ENCODE measurements at regions not wholly inside any gene's neighbourhood (a gene's known extent, or its start where the extent isn't known, plus 50 kb on each side); places are given as distances from the start of the nearest gene placed in this dataset.
"Not testable (repeated sequence)": the region's sequence is repeated elsewhere in the genome, so short reads cannot be mapped to it uniquely, and the experiment has no call there.

DNA sequence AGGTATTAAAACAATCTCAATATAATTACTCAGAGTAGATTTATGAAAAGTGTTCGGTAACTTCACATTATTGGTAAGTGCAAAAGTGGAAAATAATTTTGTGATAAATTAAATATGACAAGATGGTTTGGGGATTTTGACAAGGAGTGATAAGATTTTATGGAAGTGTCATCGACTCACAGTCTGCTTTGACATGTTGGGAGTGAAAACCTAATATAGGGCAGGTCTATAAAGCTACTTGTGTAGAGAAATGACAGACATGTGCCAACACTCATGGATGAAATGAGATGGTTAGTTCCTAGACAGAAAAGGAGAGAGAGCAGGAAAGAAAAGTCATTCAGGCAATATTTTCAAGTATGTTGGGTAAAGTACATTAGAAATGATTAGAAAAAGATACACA, 456.8 kb downstream of the TRAM1L1 start:
- TF ChIP-seq, protein P1, sequence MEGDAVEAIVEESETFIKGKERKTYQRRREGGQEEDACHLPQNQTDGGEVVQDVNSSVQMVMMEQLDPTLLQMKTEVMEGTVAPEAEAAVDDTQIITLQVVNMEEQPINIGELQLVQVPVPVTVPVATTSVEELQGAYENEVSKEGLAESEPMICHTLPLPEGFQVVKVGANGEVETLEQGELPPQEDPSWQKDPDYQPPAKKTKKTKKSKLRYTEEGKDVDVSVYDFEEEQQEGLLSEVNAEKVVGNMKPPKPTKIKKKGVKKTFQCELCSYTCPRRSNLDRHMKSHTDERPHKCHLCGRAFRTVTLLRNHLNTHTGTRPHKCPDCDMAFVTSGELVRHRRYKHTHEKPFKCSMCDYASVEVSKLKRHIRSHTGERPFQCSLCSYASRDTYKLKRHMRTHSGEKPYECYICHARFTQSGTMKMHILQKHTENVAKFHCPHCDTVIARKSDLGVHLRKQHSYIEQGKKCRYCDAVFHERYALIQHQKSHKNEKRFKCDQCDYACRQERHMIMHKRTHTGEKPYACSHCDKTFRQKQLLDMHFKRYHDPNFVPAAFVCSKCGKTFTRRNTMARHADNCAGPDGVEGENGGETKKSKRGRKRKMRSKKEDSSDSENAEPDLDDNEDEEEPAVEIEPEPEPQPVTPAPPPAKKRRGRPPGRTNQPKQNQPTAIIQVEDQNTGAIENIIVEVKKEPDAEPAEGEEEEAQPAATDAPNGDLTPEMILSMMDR (conservative IDR thresholded peaks at IDR 0.05; ENCODE audit: low read depth, low read length), result no peak
- H3K4me3 ChIP-seq (ENCODE audit: low read depth, low read length), result no peak overlapping the region

DNA sequence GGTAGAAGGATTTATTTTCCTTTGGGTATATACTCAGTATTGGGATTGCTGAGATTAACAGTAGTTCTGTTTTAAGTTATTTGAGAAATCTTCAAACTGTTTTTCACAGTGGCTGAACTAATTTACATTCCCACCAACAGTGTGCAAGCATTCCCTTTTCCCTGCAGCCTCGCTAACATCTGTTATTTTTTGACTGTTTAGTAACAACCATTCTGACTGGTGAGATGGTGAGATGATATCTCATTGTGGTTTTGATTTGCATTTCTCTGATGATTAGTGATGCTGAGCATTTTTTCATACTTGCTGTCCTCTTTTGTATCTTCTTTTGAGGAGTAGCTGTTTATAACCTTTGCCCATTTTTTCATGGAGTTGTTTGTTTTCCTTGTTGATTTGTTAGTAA, 457.8 kb downstream of the TRAM1L1 start:
- no peak for DNase-seq (ENCODE audit: low read depth)
- H3K4me3 ChIP-seq (ENCODE audit: low read depth, low read length), result no peak overlapping the region
- TF ChIP-seq, protein P1 (conservative IDR thresholded peaks at IDR 0.05; ENCODE audit: low read depth, low read length), result no peak

More for the DNA sequence above, 456.8 kb downstream of the TRAM1L1 start:
- no peak for DNase-seq (ENCODE audit: low read depth)

- H3K4me3 ChIP-seq (ENCODE audit: low read depth, low read length); DNase-seq (ENCODE audit: low read depth): not testable (repeated sequence)
Observed at GRCh38 chr4:116619508-116619907, 465.9 kb downstream of the TRAM1L1 start.

- H3K4me3 ChIP-seq (ENCODE audit: low read depth, low read length), result no peak overlapping the region
- TF ChIP-seq, protein P1 (conservative IDR thresholded peaks at IDR 0.05; ENCODE audit: low read depth, low read length), result no peak
- no peak for DNase-seq (ENCODE audit: low read depth)
Observed at GRCh38 chr4:116618638-116619037, 466.7 kb downstream of the TRAM1L1 start.

DNA sequence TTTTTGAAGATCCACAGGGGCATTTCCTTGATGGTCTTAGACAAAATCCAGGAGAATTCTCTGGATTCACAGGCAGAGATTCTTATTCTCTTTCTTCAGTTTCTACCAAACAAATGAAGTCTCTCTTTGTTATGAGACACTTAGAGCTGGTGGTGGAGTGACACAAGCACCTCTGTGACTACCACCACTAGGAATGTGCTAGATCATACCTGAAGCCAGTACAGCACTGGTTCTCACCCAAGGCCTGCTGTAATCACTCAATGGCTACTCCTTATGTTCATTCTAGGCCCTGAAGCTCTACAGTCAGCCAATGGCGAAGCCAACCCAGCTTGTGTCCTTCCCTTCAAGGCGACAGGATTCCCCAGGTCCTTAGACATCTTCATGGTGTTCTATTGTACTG, 482.3 kb downstream of the TRAM1L1 start:
- H3K4me3 ChIP-seq (ENCODE audit: low read depth, low read length), result no peak overlapping the region
- DNase-seq (ENCODE audit: low read depth), result no peak
- TF ChIP-seq, protein P1 (conservative IDR thresholded peaks at IDR 0.05; ENCODE audit: low read depth, low read length), result no peak

- H3K4me3 ChIP-seq (ENCODE audit: low read depth, low read length), result no peak overlapping the region
- no peak for DNase-seq (ENCODE audit: low read depth)
- TF ChIP-seq, protein P1 (conservative IDR thresholded peaks at IDR 0.05; ENCODE audit: low read depth, low read length), result no peak
Observed at GRCh38 chr4:116599859-116600258, 485.5 kb downstream of the TRAM1L1 start.

DNA sequence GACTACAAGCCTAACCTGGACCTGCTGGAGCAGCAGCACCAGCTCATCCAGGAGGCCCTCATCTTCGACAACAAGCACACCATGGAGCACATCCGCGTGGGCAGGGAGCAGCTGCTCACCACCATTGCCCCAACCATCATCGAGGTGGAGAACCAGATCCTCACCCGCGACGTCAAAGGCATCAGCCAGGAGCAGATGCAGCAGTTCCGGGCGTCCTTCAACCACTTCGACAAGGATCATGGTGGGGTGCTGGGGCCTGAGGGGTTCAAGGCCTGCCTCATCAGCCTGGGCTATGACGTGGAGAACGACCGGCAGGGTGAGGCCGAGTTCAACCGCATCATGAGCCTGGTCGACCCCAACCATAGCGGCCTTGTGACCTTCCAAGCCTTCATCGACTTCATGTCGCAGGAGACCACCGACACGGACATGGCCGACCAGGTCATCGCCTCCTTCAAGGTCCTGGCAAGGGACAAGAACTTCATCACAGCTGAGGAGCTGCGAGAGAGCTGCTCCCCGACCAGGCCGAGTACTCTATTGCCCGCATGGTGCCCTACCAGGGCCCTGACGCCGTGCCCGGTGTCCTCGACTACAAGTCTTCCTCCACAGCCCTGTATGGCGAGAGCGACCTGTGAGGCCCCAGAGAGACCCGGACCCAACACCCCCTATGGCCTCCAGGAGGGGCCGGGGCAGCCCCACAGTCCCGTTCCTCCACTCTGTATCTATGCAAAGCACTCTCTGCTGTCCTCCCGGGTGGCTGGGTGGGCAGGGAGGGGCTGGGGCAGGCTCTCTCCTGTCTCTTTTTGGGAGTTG, 486.2 kb downstream of the TRAM1L1 start:
- H3K4me3 ChIP-seq (ENCODE audit: low read depth, low read length), result no peak overlapping the region
- no peak for DNase-seq (ENCODE audit: low read depth)
- TF ChIP-seq, protein P1 (conservative IDR thresholded peaks at IDR 0.05; ENCODE audit: low read depth, low read length), result no peak

Measured in epithelial cell of proximal tubule (primary cell).